GM12873 (cell line): ENCODE measurements at regions not wholly inside any gene's neighbourhood (a gene's known extent, or its start where the extent isn't known, plus 50 kb on each side); places are given as distances from the start of the nearest gene placed in this dataset.

ENCODE experiments used
- CTCF ChIP-seq: IDR thresholded peaks from 2 replicates; pipeline ENCODE4 v1.5.1; 2012; ENCODE audit warnings: low read depth, mild to moderate bottlenecking, moderate library complexity, low read length, control low read depth; ENCODE audit not compliant: insufficient read depth; ENCODE audit errors: missing control alignments

GRCh38 chr3:82839871-82840270 lies 1078.4 kb upstream of the GBE1 start:
- TF ChIP-seq CTCF = no peak

GRCh38 chr3:82834098-82834497 lies 1072.7 kb upstream of the GBE1 start:
- no peak for TF ChIP-seq CTCF

GRCh38 chr3:82824491-82824890 lies 1063.0 kb upstream of the GBE1 start:
- TF ChIP-seq CTCF = no peak

- no peak for TF ChIP-seq CTCF
Observed at GRCh38 chr3:82816086-82816485, 1054.6 kb upstream of the GBE1 start.

GRCh38 chr3:82815417-82816058 lies 1054.1 kb upstream of the GBE1 start:
- no peak for TF ChIP-seq CTCF

GRCh38 chr3:82814660-82815059 lies 1053.2 kb upstream of the GBE1 start:
- TF ChIP-seq CTCF = no peak

GRCh38 chr3:82807781-82808180 lies 1046.3 kb upstream of the GBE1 start:
- TF ChIP-seq CTCF = no peak
